ENCODE measurements at regions not wholly inside any gene's neighbourhood (a gene's known extent, or its start where the extent isn't known, plus 50 kb on each side); places are given as distances from the start of the nearest gene placed in this dataset.

- no peak for TF ChIP-seq POLR2AphosphoS5 (IDR thresholded peaks at IDR 0.05)
- TF ChIP-seq, protein P1, sequence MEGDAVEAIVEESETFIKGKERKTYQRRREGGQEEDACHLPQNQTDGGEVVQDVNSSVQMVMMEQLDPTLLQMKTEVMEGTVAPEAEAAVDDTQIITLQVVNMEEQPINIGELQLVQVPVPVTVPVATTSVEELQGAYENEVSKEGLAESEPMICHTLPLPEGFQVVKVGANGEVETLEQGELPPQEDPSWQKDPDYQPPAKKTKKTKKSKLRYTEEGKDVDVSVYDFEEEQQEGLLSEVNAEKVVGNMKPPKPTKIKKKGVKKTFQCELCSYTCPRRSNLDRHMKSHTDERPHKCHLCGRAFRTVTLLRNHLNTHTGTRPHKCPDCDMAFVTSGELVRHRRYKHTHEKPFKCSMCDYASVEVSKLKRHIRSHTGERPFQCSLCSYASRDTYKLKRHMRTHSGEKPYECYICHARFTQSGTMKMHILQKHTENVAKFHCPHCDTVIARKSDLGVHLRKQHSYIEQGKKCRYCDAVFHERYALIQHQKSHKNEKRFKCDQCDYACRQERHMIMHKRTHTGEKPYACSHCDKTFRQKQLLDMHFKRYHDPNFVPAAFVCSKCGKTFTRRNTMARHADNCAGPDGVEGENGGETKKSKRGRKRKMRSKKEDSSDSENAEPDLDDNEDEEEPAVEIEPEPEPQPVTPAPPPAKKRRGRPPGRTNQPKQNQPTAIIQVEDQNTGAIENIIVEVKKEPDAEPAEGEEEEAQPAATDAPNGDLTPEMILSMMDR (IDR thresholded peaks at IDR 0.05) = no peak
- TF ChIP-seq POLR2A (IDR thresholded peaks at IDR 0.05) = no peak
- no peak for TF ChIP-seq EP300 (IDR thresholded peaks at IDR 0.05)
Measured at GRCh38 chr9:13677801-13678200, 398.3 kb upstream of the MPDZ start.

Data from suprapubic skin (tissue), 4 donors.